Loucy (cell line): ENCODE measurements at regions not wholly inside any gene's neighbourhood (a gene's known extent, or its start where the extent isn't known, plus 50 kb on each side); places are given as distances from the start of the nearest gene placed in this dataset.

Experiments
- EZH2phosphoT487 ChIP-seq: fragments of 200-600 bp; IDR thresholded peaks from 2 replicates; pipeline ENCODE4 v1.6.1; 2018; ENCODE audit warnings: antibody characterized with exemption, mild to moderate bottlenecking, moderate library complexity, borderline replicate concordance
- TF ChIP-seq, protein P1 (sequence below): fragments of 200-600 bp; sonication (generic); conservative IDR thresholded peaks from 2 replicates; pipeline ENCODE4 v1.5.1; 2014; ENCODE audit warnings: mild to moderate bottlenecking, antibody characterized with exemption, low read length

DNA sequence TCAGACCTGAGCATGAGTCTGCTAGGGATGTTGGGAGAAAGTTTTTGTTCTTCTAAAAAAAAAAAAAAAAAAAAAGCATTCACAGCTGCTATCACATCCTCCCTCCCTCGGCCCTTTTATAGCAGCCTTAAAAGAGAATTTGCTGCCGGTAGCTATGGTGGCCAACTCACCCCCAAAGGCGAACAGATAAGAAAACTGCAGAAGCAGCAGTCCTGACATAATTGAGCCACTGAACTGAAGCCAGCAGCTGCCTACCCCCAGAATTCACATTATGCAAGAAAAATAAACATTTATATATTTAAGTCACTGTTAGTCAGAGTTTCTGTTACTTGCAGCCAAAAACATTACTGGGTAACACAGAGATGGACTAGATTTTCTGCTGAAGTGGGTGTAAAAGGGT lies 124.3 kb upstream of the SMARCA2 start:
- TF ChIP-seq, protein P1, sequence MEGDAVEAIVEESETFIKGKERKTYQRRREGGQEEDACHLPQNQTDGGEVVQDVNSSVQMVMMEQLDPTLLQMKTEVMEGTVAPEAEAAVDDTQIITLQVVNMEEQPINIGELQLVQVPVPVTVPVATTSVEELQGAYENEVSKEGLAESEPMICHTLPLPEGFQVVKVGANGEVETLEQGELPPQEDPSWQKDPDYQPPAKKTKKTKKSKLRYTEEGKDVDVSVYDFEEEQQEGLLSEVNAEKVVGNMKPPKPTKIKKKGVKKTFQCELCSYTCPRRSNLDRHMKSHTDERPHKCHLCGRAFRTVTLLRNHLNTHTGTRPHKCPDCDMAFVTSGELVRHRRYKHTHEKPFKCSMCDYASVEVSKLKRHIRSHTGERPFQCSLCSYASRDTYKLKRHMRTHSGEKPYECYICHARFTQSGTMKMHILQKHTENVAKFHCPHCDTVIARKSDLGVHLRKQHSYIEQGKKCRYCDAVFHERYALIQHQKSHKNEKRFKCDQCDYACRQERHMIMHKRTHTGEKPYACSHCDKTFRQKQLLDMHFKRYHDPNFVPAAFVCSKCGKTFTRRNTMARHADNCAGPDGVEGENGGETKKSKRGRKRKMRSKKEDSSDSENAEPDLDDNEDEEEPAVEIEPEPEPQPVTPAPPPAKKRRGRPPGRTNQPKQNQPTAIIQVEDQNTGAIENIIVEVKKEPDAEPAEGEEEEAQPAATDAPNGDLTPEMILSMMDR: no peak
- TF ChIP-seq EZH2phosphoT487: no peak
